SU-DHL-6 (cell line): ENCODE measurements at regions not wholly inside any gene's neighbourhood (a gene's known extent, or its start where the extent isn't known, plus 50 kb on each side); places are given as distances from the start of the nearest gene placed in this dataset.

Source experiments
- EZH2phosphoT487 ChIP-seq: fragments of 200-600 bp; sonication (generic), shearing (Covaris generic); conservative IDR thresholded peaks from 2 replicates; pipeline ENCODE4 v1.6.1; 2018; ENCODE audit warnings: mild to moderate bottlenecking, antibody characterized with exemption, low read length, moderate library complexity, mixed read lengths
- TF ChIP-seq, protein P1 (sequence below): fragments of 200-600 bp; sonication (generic); IDR thresholded peaks from one replicate; pipeline ENCODE4 v1.5.1; 2017; ENCODE audit warnings: antibody characterized with exemption, mild to moderate bottlenecking, low read length, moderate library complexity; ENCODE audit not compliant: insufficient read depth, poor library complexity, severe bottlenecking

DNA sequence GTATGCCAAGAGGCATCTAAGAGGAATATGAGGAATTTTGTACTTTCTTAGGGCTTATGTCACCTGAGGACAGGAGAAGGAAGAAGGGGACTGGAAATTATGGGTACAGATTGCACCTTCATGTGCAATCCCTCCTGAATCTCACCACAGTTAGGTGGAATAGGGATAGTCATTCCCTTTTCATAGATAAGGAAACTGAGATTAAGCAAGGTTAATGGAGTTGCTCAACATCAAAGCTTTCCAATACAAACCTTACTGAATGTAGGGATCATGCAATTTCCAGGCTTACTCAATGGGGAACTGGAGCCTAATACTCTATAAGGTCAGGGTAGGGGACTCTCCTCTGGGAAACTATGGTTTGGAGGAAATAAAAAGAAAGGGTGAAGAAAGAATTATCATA lies 133.0 kb downstream of the C11orf87 start:
- TF ChIP-seq, protein P1, sequence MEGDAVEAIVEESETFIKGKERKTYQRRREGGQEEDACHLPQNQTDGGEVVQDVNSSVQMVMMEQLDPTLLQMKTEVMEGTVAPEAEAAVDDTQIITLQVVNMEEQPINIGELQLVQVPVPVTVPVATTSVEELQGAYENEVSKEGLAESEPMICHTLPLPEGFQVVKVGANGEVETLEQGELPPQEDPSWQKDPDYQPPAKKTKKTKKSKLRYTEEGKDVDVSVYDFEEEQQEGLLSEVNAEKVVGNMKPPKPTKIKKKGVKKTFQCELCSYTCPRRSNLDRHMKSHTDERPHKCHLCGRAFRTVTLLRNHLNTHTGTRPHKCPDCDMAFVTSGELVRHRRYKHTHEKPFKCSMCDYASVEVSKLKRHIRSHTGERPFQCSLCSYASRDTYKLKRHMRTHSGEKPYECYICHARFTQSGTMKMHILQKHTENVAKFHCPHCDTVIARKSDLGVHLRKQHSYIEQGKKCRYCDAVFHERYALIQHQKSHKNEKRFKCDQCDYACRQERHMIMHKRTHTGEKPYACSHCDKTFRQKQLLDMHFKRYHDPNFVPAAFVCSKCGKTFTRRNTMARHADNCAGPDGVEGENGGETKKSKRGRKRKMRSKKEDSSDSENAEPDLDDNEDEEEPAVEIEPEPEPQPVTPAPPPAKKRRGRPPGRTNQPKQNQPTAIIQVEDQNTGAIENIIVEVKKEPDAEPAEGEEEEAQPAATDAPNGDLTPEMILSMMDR, result no peak
- TF ChIP-seq EZH2phosphoT487, result no peak
